Cardiac muscle cell (in vitro differentiated cells and primary cell): ENCODE measurements at regions not wholly inside any gene's neighbourhood (a gene's known extent, or its start where the extent isn't known, plus 50 kb on each side); places are given as distances from the start of the nearest gene placed in this dataset.
A peak's percentile ranks its signal among the peaks of the same experiment; 100 is the strongest.

Source experiments
- DNase-seq, 2 donors: peaks; one replicate each; pipeline versions ENCODE4 v3.0.0 to v3.0.0-alpha.2; 2010 to 2017; ENCODE audit warnings: low read depth in 1 of 2, low spot score in 1 of 2
- H3K27ac ChIP-seq: fragments of 200-600 bp; sonication (generic); 2 replicates; pipeline ENCODE4 v1.5.1; 2016
- H3K27me3 ChIP-seq: fragments of 200-600 bp; sonication (generic); 2 replicates; pipeline ENCODE4 v1.6.0; 2016; ENCODE audit warnings: control low read depth
- H3K36me3 ChIP-seq: fragments of 200-600 bp; sonication (generic); 2 replicates; pipeline ENCODE4 v1.5.1; 2016; ENCODE audit warnings: control low read depth
- H3K4me1 ChIP-seq: fragments of 200-600 bp; sonication (generic); 2 replicates; pipeline ENCODE4 v1.8.1; 2017; ENCODE audit warnings: low read depth, mild to moderate bottlenecking, mixed run types
- H3K4me3 ChIP-seq: fragments of 200-600 bp; sonication (generic); 2 replicates; pipeline ENCODE4 v1.5.1; 2016; ENCODE audit warnings: mild to moderate bottlenecking
- H3K9me3 ChIP-seq: fragments of 200-600 bp; sonication (generic); 2 replicates; pipeline ENCODE4 v1.5.1; 2017; ENCODE audit warnings: low read depth, mild to moderate bottlenecking, control low read depth
- TF ChIP-seq, protein P1 (sequence below): IDR thresholded peaks from 2 replicates; pipeline ENCODE4 v1.5.1; 2012; ENCODE audit warnings: low read depth, mild to moderate bottlenecking, low read length

DNA sequence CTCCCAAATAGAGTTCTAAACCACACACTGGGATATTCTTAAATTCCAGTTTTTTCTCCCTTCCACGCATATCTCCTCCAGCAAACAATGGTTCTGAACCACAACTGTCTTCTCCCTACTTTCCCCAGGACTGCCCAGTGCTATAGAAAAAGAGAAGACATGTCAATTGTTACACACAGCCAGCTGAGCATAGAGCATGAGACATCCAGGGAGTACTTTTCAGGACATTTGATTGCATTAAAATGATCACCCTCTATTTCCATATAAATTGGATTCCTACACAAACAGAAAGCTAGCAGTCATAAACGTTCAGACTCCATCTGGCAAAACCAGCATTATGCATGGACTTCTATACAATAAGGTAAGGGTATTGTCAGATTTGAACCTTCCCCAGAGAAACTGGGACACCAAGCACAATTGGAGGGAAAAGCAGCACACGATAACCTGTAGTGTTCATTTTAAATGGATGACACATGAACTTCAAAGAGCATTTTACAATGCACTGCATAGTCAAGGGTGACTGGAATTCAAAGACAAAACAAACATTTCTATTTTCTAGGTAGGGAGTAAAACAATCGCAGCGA is 93.1 kb upstream of the HEY2 start:
- DNase-seq, result no peak
- H3K36me3 ChIP-seq, result no peaks in the 10 kb centered on the region
- no peaks in the 10 kb centered on the region for H3K9me3 ChIP-seq
- H3K27ac ChIP-seq, result no peak overlapping the region
- H3K4me1 ChIP-seq, result peaks cover 7% of the 10 kb centered on the region
- H3K27me3 ChIP-seq, result no peaks in the 10 kb centered on the region
- no peak overlapping the region for H3K4me3 ChIP-seq
- TF ChIP-seq, protein P1, sequence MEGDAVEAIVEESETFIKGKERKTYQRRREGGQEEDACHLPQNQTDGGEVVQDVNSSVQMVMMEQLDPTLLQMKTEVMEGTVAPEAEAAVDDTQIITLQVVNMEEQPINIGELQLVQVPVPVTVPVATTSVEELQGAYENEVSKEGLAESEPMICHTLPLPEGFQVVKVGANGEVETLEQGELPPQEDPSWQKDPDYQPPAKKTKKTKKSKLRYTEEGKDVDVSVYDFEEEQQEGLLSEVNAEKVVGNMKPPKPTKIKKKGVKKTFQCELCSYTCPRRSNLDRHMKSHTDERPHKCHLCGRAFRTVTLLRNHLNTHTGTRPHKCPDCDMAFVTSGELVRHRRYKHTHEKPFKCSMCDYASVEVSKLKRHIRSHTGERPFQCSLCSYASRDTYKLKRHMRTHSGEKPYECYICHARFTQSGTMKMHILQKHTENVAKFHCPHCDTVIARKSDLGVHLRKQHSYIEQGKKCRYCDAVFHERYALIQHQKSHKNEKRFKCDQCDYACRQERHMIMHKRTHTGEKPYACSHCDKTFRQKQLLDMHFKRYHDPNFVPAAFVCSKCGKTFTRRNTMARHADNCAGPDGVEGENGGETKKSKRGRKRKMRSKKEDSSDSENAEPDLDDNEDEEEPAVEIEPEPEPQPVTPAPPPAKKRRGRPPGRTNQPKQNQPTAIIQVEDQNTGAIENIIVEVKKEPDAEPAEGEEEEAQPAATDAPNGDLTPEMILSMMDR, result no peak

DNA sequence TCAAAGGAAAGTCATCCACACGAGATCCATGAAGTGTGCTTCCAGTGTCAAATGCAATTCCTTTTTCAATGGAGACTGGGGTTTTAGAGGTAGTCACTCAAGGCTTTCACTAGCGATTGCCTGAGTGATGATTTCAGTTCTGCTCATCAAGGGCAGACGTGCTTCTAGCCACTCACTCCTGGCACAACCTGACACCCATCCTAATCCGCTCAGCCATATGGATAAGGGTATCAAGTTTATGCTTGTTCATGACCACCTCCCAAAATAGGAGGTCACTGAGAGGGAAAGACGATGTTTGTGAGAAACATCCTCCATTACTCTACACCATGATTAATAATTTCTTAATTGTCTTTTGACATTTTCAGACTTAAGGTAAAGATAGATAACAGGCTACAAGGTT is 91.3 kb upstream of the HEY2 start:
- DNase-seq, result peak in 1 of 2 donors; percentile 11
- H3K9me3 ChIP-seq, result no peaks in the 10 kb centered on the region
- H3K4me3 ChIP-seq, result no peak overlapping the region
- TF ChIP-seq, protein P1, result no peak
- H3K27me3 ChIP-seq, result no peaks in the 10 kb centered on the region
- no peaks in the 10 kb centered on the region for H3K36me3 ChIP-seq
- H3K27ac ChIP-seq, result no peak overlapping the region
- peaks cover 7% of the 10 kb centered on the region for H3K4me1 ChIP-seq

DNA sequence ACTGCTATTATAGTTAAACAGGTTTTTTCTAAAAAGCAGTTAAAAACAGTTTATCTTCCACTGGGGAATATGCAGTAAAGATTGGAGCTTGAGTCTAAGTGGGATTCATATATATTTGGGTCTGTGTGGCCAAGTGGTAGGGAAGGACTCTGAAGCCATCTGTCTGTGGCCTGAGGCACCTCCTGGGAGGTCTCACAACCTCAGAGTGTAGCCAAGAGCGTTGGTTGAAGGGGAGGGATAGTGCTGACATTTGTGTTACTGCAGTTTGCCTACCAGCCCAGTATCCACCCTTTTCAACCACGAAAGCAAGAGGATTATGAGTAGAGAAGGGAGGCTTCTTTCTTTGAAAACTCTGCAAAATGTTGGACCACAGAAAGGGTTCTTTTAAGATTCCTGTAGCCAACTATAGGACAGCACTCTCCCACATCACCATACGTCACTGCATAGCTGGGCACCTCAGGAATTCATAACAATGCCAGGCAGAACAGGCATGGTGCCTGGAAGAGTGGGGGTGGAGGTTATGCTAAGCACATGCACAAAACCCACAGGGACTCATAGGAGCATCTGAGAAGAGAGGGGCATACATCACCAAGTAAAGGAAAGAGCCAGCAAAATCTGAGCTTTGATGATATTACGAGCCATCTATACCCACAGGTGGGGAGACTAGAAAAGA is 90.5 kb upstream of the HEY2 start:
- no peaks in the 10 kb centered on the region for H3K9me3 ChIP-seq
- H3K27me3 ChIP-seq, result no peaks in the 10 kb centered on the region
- peak; percentile 8 to 32 for DNase-seq
- peaks cover 7% of the 10 kb centered on the region for H3K4me1 ChIP-seq
- H3K36me3 ChIP-seq, result no peaks in the 10 kb centered on the region
- no peak overlapping the region for H3K4me3 ChIP-seq
- TF ChIP-seq, protein P1, result no peak
- H3K27ac ChIP-seq, result no peak overlapping the region

DNA sequence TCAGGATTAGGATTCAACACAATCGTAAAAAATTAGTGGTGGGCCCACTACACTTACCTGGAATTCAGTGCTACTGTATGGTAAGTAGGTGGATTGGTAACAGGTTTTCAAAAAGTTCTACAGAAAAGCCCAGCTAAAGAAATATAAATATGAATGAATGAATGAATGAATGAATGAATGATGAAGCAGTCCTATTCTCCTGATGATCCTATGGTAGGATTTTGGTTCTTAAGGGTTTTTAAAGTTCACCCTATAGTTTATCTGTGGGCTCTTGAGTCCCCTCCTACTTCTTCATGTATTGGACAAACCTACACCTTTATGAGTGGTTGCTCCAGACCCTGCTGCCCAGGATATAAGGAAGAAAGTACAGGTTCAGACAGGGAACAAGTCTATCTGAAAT is 89.5 kb upstream of the HEY2 start:
- Histone ChIP-seq H3K4me3 (no peak overlapping the region), H3K27ac (no peak overlapping the region), H3K4me1 (peaks cover 7% of the 10 kb centered on the region), H3K36me3 (no peaks in the 10 kb centered on the region), H3K9me3 (no peaks in the 10 kb centered on the region), H3K27me3 (no peaks in the 10 kb centered on the region)
- no peak for DNase-seq
- TF ChIP-seq, protein P1, result no peak

DNA sequence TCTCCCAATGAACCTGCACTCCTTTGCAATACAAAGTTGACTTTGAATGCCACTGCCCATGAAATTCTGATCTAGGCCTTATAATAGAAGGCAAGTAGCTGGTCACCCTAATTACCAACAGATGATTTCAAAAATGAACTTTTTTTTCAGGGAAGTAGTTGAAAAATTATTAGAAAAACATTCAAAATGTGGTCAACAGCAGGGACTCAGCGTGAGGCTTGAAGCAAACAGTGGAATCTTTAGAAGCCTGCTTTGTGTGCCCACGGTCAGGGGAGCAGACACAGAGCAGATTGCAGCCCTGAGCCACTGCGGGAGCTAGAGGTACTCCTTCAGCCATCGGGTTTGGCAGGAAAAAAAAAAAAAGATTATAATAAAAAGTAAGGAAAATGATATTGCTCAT is 87.1 kb upstream of the HEY2 start:
- TF ChIP-seq, protein P1, result no peak

More for the DNA sequence above, 87.1 kb upstream of the HEY2 start:
- Histone ChIP-seq H3K4me3 (no peak overlapping the region), H3K9me3 (no peaks in the 10 kb centered on the region), H3K36me3 (no peaks in the 10 kb centered on the region), H3K27me3 (no peaks in the 10 kb centered on the region), H3K27ac (no peak overlapping the region), H3K4me1 (peaks cover 7% of the 10 kb centered on the region)
- no peak for DNase-seq
